Activated naive CD4-positive, alpha-beta T cell treated with Interleukin-2 at 50 U/mL for 16 hours (primary cell): ENCODE measurements at regions not wholly inside any gene's neighbourhood (a gene's known extent, or its start where the extent isn't known, plus 50 kb on each side); places are given as distances from the start of the nearest gene placed in this dataset.

ENCODE experiments used
- DNase-seq: peaks from one replicate; pipeline ENCODE4 v3.0.0-alpha.2; 2020

DNA sequence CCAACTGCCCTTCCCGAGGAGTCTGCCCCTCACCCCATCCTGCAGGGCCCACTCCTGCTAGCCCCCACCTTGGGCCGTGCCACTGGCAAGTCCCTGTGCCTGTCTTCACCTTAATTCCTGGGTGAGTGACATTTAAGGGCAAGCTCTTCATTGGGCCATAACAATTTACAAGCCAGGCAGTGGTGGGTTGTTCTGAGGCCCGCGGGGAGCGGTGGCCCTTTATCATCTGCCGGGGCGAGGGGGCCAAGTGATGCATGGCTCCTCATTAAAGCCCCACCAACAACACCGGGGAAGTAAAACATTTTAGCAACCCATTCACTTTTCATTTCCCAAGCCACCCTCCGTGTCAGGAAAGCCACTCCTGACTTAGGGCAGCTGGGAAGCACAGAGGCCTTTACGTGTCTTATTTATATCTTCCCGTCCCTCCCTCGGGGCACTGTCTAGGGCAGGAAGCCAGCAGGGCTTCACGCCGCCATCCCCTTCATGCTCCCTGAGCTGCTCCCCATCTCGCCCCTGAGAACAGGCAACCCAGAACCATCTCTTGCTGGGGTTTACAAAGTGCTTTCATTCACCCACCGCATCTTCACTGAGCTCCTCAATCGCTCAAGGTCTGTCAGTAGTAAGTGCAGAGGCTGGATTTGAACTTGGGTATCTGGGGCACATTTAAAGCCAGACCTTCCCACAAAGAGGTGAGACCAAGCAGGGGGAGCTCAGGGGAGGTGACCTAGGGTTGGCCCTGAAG lies 55.5 kb upstream of the CCDC167 start:
- DNase-seq, result no peak

DNA sequence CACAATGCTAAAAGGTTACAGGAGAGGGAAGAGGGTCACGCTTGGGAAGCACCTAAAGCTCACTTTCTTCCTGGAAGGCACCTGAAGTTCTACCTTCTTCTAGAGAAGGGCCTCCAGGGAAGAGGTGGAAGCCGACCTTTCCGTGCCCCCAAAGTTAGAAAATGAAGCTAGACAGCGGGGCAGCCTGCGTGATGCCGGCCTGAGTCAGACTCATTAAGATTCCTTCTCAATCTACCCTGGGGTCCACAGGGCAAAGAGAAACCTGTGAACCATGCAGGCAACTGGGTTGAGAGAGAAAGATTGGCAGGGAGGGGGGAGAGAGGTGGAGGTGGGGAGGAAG lies 54.8 kb upstream of the CCDC167 start:
- no peak for DNase-seq

DNA sequence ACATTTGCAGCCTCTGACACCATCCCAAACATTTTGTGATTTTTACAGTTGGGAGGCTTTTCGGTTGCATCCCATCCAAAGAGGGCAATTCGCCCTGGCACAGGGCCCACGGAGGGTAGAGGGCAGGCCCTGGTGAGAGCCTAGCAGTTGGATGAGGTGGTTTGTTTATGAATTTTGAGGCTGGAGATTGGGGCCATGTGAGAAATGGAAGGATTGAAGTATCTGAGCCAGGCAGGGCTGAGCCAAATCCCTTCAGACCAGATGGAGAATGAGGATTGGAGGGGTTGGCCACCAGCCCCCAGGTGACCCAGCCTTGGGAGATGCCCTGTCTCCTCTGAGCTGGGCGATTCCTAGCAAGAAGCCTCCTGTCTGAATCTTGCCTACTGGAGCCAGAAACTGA lies 52.6 kb upstream of the CCDC167 start:
- DNase-seq, result no peak

DNA sequence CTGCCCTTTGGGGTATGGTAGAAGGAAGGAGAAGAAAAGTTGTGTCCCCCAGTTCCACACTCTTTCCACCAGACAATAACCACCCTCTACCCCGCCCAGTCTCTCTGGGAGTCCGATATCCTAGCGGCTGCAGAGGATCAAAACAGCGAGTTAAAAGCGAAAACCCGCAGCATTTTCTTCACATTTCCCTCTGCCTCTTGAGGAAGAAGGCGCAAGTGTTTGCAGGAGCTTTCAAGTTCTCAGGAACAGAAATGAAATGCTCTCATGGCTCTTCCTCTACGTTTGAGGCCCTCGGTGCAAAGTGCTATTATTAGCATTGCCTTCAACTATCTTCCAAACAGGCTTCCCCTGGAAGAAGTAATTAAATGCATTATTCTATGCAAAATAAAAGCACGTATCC lies 52.2 kb upstream of the CCDC167 start:
- DNase-seq, result no peak

DNA sequence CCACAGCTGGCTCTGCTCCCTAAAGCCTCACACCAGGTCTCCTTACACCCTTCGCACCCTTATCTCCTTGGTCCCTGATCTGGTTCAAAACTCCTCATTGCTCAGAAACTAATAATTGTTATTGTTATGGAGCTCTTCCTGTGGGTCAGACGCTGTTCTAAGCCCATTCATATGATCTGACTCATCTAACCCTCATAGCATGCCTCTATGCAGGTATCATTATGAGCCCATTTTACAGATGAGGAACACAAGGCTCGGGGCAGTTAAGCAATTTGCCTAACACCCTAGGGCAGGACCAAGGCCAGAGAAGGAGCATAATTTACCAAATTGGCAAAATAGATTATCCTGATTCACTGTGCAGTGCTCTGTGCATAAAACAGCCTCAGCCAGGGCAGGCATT lies 51.8 kb upstream of the CCDC167 start:
- DNase-seq, result no peak

DNA sequence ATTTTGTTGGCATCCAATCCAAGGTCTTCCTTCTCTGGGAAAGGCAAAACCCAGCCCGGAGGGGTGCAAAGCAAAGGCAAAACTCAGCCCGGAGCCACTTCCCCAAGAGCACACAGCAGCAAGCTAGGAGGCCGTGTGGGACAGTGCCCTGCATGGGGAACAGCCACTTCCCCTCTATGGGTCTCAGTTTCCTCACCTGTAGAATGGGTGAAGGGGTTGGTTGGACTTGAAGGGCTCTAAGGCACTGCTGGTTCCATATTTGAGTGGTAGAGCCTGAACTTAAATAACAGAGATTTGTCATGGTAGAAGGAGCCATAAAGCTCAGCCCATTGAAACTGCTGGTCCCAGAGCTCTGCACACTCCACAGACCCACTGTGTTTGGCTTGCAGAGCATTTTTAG lies 51.3 kb upstream of the CCDC167 start:
- DNase-seq, result no peak

DNA sequence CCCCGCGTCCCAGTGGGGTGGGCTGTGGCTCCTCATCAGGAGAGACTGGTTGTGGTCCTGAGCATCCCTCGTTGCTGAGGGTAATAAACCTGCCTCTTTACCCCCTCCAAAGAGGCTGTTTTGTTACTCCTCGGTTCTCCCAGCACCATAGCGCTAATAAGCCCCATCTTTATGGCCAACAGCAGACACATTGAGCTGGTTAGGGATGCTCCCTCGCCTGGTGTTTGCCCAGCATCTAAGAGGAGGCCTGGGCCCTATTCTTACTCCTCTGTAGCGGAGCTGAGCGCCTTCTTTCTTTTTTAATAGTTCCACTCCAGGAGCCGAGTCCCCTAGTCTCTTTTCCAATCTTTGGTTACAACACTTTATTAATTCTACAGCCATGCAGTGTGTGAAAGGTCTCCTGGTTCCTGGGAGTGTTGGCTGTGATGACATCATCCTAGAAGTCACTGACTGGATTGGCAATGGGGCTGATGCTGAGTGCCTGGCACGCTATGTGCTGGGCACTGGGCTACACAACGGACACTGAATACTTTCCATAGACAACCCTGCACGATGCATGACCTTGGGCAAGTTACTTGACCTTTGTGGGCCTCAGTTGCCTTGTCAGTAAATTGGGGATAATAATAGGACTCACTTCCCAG lies 50.6 kb upstream of the CCDC167 start:
- no peak for DNase-seq

DNA sequence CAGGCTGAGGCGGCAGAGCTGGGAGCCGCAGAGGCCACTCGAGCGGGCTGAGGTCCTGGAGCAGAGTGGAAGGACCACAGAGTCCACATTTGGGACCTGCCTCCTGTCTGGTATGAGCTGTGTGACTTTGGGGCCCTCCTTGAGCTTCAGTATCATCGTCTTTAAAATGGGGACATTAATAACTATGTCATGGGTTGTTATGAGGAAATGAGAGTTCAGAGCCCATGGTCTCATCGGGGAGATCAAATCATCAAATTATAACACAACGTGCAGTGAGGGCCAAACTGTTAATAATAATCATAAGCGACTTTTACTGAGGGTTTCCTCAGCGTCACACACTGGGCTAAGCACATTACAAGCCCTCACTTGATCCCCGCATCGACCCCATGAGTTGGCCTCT lies 49.9 kb upstream of the CCDC167 start:
- DNase-seq, result no peak
